NCI-H2227 (cell line): ENCODE measurements at regions not wholly inside any gene's neighbourhood (a gene's known extent, or its start where the extent isn't known, plus 50 kb on each side); places are given as distances from the start of the nearest gene placed in this dataset.
"Not testable (repeated sequence)": the region's sequence is repeated elsewhere in the genome, so short reads cannot be mapped to it uniquely, and the experiment has no call there.

Experiments
- DNase-seq: peaks from one replicate; lab custom pipeline; 2025; ENCODE audit not compliant: unreplicated experiment; lab: John Stamatoyannopoulos, UW

- DNase-seq, result no peak
Observed at GRCh38 chr3:13139471-13140065, 66.3 kb upstream of the IQSEC1 start.

- DNase-seq, result no peak
Observed at GRCh38 chr3:13138833-13139145, 65.6 kb upstream of the IQSEC1 start.

DNA sequence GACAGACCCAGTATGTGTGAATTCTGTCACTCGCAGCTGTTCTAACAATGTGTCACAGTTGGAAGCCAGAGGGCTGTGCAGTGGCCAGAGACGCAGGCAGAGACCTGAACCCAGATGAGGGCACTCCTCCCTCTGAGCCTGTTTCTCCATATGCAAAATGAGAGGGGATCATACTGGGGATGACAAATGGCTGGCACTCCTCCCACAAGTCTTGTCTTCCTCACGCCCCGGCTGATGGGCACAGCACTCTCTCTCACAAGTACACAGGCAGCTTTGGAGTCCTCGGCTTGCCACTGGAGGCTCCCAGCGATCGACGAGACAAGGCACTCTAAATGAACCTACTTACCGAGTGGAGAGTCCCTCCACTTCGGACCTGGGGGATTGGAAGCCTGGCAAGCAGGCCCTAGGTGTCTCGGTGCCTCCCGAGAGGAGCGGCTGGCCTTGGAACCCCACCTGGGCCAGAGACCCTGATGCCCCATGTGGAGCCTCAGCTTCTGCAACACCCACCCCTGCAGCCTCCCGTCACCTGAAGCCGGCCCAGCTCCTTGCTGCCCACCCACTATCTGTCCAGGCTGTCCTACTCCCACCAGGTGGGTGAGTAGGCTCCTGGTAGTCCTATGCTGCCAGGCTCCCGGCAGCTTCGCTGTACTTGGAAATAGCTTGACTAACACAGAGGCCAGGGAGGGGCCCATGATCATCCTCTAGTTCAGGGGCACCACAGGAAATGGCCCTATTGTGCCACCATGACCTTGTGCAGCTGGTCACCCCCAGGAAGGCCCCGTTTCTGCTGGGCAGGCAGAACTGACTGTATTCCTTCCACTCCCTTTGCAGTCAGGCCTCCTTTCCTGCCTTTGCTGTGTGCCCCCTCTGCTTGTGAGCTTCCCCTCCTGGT is 65.0 kb upstream of the IQSEC1 start:
- DNase-seq, result no peak

DNA sequence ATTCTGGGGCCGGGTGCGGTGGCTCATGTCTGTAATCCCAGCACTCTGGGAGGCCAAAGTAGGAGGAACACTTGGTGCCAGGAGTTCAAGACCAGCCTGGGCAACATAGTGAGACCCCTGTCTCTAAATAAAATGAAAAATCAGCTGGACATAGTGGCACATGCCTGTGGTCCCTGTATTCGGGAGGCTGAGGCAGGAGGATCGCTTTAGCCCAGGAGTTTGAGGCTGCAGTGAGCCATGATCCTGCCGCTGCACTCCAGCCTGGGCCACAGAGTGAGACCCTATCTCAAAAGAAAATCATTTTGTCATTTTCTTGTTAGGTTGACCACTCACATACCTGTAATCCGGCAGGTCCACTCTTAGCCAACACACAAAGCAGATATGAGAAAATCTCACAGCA is 63.6 kb upstream of the IQSEC1 start:
- not testable (repeated sequence) for DNase-seq

- no peak for DNase-seq
Observed at GRCh38 chr3:13136426-13136825, 63.2 kb upstream of the IQSEC1 start.

- DNase-seq, result no peak
Observed at GRCh38 chr3:13135811-13136321, 62.6 kb upstream of the IQSEC1 start.

GRCh38 chr3:13135251-13135810 is 62.1 kb upstream of the IQSEC1 start:
- no peak for DNase-seq

GRCh38 chr3:13134879-13135206 is 61.6 kb upstream of the IQSEC1 start:
- no peak for DNase-seq

DNA sequence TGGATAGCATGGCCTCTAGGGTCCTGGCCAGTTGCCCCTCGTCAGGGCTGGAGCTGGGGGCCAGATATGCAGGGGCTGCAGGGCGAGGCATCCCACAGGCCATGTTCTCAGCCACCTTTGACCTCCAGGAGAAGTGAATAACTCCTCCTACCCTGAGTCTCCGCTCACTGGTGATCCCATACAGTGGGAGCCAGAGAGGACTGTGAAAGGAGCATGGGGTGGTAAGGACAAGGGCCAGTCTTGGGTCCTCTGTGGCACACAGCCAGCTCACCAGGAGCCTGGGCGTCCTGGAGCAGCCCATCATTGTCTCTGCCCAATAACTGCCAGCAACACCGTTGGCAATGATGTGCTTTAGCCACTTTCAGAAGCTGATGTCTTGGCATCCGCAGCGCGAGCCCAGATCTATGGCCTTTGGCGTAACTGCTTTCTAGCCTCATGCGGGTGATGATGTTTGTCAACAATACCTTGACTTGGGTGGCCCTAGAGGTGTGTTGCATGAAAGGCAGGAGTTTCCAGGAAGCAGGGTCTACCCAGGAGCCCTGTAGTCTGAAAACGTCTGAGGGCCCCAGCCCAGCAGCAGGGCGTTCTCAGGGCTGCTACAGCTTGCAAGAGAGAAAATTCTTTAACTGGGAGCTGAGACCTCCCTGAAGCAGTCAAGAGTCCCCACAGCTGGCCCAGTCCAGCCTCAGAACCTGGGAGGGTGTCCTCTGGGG is 61.1 kb upstream of the IQSEC1 start:
- no peak for DNase-seq

DNA sequence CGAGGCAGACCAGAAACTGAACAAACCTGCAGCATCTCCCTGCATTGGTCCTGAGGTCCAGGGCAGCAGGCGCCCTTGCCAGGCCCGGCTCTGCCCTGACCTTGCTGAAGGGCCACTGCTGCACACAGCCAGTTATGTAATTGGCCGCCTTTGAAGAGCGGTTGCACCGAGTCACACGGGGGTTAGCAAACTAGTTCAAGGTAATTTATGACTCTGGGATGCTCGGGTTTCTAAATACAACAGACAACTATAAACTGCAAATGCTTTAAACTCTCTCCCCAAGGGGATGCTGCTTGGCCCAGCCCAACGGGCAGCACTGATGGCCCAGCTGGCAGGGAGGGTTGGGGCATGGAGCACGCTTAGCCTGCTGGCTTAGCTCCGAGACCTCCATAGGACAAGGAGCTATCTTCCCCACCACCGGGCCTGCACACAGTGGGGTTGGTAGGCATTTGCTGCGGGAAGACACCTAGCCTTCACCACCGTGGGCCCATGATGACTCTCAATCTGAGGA is 60.3 kb upstream of the IQSEC1 start:
- DNase-seq, result no peak

GRCh38 chr3:13132731-13133410 is 59.6 kb upstream of the IQSEC1 start:
- no peak for DNase-seq

- no peak for DNase-seq
Observed at GRCh38 chr3:13132281-13132680, 59.1 kb upstream of the IQSEC1 start.

DNA sequence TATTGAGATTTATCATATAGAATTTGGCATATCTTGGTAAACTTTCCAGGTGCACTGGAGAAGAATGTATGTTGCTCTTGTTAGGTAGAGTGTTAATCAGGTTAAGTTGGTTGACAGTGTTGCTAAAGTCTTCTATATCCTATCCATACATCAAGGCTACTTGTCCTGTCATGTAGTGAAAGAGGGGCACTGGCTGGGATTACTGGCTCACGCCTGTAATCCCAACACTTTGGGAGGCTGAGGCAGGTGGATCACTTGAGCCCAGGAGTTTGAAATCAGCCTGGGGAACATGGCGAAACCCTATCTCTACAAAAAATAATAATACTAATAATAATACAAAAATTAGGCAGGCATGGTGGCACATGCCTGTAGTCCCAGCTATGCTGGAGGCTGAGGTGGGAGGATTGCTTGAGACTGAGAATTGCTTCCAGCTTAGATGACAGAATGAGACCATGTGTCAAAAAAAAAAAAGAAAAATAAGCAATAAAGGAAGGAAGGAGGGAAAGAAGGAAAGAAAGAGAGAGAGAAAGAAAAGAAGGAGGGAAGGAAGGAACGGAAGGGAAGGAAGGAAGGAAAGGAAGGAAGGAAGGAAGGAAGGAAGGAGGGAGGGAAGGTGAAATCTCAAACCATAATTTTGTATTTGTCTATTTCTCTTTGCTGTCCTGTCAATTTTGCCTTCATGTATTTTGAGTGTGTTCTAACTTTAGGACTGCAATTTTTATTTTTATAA is 57.4 kb upstream of the IQSEC1 start:
- DNase-seq, result no peak

DNA sequence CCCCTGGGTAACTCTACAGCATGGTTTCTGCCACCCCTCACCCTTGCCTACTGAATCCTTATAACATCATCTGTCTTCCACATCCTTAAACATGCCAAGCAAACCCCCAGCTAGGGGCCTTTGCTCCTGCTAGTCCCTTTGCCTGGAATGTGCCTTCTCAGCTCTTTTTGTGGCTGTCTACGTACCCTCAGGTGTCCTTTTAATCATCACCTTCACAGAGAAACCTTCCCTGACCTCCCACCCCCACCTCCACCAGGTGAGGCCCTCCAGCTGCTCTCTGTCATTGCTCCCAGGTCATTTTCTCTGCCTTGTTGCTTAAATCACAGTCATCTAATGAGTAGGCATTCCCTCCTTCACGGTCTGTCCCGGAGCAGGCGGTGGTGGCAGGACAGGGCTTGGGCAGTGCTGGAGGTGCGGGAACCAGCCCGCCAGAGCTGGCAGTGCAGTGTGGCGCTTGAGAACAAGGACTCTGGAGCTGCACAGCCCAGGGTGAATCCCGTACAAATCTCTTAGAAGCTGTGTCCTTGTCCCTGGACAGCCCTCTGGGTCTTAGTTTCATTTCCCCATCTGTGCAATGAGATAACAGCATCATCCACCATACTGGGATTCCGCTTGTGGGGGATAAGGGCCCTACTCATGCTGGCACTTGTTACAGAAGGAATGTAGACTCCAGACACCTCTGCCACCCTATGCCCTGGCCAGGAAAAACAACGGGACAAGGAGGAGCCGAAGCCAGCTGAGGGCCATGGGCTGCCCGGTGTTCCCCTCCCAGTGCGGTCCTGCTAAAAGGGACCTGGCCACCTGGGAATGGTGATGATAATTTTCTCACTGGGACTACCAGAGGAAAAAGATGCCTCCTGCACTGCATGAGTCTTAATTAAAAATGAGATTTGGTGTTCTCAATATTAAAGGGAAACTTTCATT is 52.1 kb upstream of the IQSEC1 start:
- DNase-seq, result no peak

- no peak for DNase-seq
Observed at GRCh38 chr3:13124631-13125030, 51.4 kb upstream of the IQSEC1 start.

- no peak for DNase-seq
Observed at GRCh38 chr3:13123765-13124164, 50.5 kb upstream of the IQSEC1 start.

GRCh38 chr3:13123013-13123654 is 49.9 kb upstream of the IQSEC1 start:
- DNase-seq, result no peak
